ENCODE measurements at regions not wholly inside any gene's neighbourhood (a gene's known extent, or its start where the extent isn't known, plus 50 kb on each side); places are given as distances from the start of the nearest gene placed in this dataset.

DNA sequence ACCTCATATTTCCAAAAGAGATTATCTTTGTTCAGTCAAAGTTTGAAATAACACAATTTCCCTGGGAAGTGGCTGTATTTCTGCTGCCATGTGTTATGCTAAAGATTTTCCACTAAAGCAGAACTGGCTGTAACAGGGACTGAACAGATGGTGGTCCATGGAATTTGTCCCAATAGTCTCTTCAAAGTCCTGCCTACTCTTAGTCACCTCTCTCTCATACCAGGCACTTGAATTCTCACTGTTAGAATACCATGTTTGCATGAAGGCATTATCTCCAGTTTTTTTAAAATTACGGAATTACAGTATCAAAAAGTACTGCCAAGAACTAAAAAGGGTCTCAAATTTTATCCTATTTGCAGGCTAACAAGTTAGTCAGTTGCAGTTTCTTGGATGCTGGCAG lies 105.0 kb upstream of the HDDC2 start:
- Histone ChIP-seq H4K20me1 (ENCODE audit: control insufficient read depth, insufficient read depth, insufficient read length) (no peaks in the 10 kb centered on the region), H2AK5ac (ENCODE audit: insufficient read length, low read length) (no peak overlapping the region), H3K4ac (ENCODE audit: low read depth, low read length) (no peak overlapping the region), H3K27ac (ENCODE audit: insufficient read length, low read depth, low read length) (no peak overlapping the region), H3K27me3 (ENCODE audit: insufficient read depth, low read length) (no peaks in the 10 kb centered on the region), H3K23ac (ENCODE audit: insufficient read length, low read depth, low read length) (no peak overlapping the region), H3K4me1 (ENCODE audit: insufficient read depth, low read length) (no peaks in the 10 kb centered on the region), H4K8ac (replicated peaks; ENCODE audit: insufficient read length, low read depth, low read length) (no peak overlapping the region), H3K23me2 (ENCODE audit: insufficient read length, low read depth, low read length, poor library complexity, severe bottlenecking) (no peaks in the 10 kb centered on the region), H3K79me2 (ENCODE audit: insufficient read depth, low read length) (no peaks in the 10 kb centered on the region), H3K9ac (ENCODE audit: extremely low read depth, insufficient read length, low read length) (no peak overlapping the region), H2BK5ac (ENCODE audit: insufficient read length, low read length) (no peak overlapping the region), H3K14ac (ENCODE audit: insufficient read depth, low read length) (no peak overlapping the region), H2AFZ (ENCODE audit: low read length) (no peak overlapping the region), H3K9me3 (ENCODE audit: control insufficient read depth, low read depth, low read length) (no peaks in the 10 kb centered on the region), H3K79me1 (ENCODE audit: insufficient read depth, low read depth, low read length, poor library complexity, severe bottlenecking) (no peaks in the 10 kb centered on the region), H2BK120ac (ENCODE audit: low read depth, low read length, poor library complexity, severe bottlenecking) (no peak overlapping the region), H3K56ac (ENCODE audit: insufficient read length, low read depth, low read length) (no peak overlapping the region), H2BK12ac (ENCODE audit: insufficient read length, low read depth, low read length) (no peak overlapping the region), H4K5ac (ENCODE audit: insufficient read length, low read depth, low read length) (no peak overlapping the region), H3K18ac (ENCODE audit: insufficient read length, low read depth, low read length) (no peak overlapping the region), H3K4me2 (ENCODE audit: insufficient read depth, insufficient read length, low read length) (no peak overlapping the region), H4K91ac (ENCODE audit: insufficient read length, low read depth, low read length) (no peak overlapping the region), H2BK20ac (ENCODE audit: low read depth, low read length, poor library complexity, severe bottlenecking) (no peak overlapping the region), H3T11ph (ENCODE audit: low read length) (no peak overlapping the region), H2BK15ac (ENCODE audit: low read depth, low read length) (no peak overlapping the region)
- H3K36me3 Mint-ChIP-seq (ENCODE audit: insufficient read depth in 1 of 3, low read depth in 3 of 3): peaks cover 4 to 19% (median 10%) of the 10 kb centered on the region in 3 experiments
- TF ChIP-seq, protein P1, sequence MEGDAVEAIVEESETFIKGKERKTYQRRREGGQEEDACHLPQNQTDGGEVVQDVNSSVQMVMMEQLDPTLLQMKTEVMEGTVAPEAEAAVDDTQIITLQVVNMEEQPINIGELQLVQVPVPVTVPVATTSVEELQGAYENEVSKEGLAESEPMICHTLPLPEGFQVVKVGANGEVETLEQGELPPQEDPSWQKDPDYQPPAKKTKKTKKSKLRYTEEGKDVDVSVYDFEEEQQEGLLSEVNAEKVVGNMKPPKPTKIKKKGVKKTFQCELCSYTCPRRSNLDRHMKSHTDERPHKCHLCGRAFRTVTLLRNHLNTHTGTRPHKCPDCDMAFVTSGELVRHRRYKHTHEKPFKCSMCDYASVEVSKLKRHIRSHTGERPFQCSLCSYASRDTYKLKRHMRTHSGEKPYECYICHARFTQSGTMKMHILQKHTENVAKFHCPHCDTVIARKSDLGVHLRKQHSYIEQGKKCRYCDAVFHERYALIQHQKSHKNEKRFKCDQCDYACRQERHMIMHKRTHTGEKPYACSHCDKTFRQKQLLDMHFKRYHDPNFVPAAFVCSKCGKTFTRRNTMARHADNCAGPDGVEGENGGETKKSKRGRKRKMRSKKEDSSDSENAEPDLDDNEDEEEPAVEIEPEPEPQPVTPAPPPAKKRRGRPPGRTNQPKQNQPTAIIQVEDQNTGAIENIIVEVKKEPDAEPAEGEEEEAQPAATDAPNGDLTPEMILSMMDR (conservative IDR thresholded peaks at IDR 0.05): no peak
- no peaks in the 10 kb centered on the region for H3K4me1 Mint-ChIP-seq
- WGBS (ENCODE audit: extremely low coverage, insufficient read length, low lambda C conversion rate): no CpG with 5 or more reads among the region's 1 CpG
- H3K9me3 Mint-ChIP-seq: peaks cover 12 to 18% of the 10 kb centered on the region in 2 experiments
- no peak overlapping the region for H3K4me3 Mint-ChIP-seq
- H3K27me3 Mint-ChIP-seq (ENCODE audit: low read depth): no peaks in the 10 kb centered on the region; the same call in 1 of the 2 replicates
- no peak overlapping the region for H3K27ac Mint-ChIP-seq
- DNase-seq: no peak
